ENCODE measurements at regions not wholly inside any gene's neighbourhood (a gene's known extent, or its start where the extent isn't known, plus 50 kb on each side); places are given as distances from the start of the nearest gene placed in this dataset.
"Not testable (repeated sequence)": the region's sequence is repeated elsewhere in the genome, so short reads cannot be mapped to it uniquely, and the experiment has no call there.

GRCh38 chr1:82073071-82073470 is 272.3 kb downstream of the ADGRL2 start:
- no peak for DNase-seq

- DNase-seq: no peak
Observed at GRCh38 chr1:82065916-82066315, 265.2 kb downstream of the ADGRL2 start.

GRCh38 chr1:82064691-82065090 is 264.0 kb downstream of the ADGRL2 start:
- DNase-seq: no peak

- no peak for DNase-seq
Observed at GRCh38 chr1:82062206-82062605, 261.5 kb downstream of the ADGRL2 start.

- DNase-seq: no peak
Observed at GRCh38 chr1:82059959-82060358, 259.2 kb downstream of the ADGRL2 start.

- no peak for DNase-seq
Observed at GRCh38 chr1:82057011-82057410, 256.3 kb downstream of the ADGRL2 start.

- not testable (repeated sequence) for DNase-seq
Observed at GRCh38 chr1:82055375-82055774, 254.6 kb downstream of the ADGRL2 start.

- DNase-seq: no peak
Observed at GRCh38 chr1:82052563-82052962, 251.8 kb downstream of the ADGRL2 start.

- DNase-seq: peak; percentile 26
Observed at GRCh38 chr1:82048596-82048995, 247.9 kb downstream of the ADGRL2 start.

GRCh38 chr1:82045221-82045620 is 244.5 kb downstream of the ADGRL2 start:
- no peak for DNase-seq

GRCh38 chr1:82044536-82044935 is 243.8 kb downstream of the ADGRL2 start:
- DNase-seq: no peak

- no peak for DNase-seq
Observed at GRCh38 chr1:82044111-82044510, 243.4 kb downstream of the ADGRL2 start.

GRCh38 chr1:82042306-82043060 is 241.7 kb downstream of the ADGRL2 start:
- no peak for DNase-seq
